ENCODE measurements at regions not wholly inside any gene's neighbourhood (a gene's known extent, or its start where the extent isn't known, plus 50 kb on each side); places are given as distances from the start of the nearest gene placed in this dataset.
"Not testable (repeated sequence)": the region's sequence is repeated elsewhere in the genome, so short reads cannot be mapped to it uniquely, and the experiment has no call there.

DNA sequence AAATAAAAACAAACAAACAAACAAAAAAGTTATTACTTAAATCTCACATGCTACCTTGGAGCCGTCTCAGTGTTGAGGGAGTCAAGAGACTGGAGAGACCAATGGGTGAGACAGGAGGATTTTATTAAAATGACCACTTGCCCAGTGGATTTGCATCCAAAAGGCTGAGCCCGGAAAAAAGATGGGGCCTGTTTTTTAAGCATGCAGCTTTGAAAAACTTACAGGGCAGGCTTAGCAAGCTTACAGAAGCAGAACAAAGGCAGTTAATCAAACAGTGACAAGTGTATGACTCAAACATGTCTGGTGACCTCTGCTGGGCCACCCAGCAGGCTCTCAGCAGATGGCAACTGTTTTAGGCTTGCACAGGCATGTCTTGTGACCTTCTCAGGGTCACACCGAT lies 82.5 kb downstream of the POTEH start:
- not testable (repeated sequence) for ATAC-seq

DNA sequence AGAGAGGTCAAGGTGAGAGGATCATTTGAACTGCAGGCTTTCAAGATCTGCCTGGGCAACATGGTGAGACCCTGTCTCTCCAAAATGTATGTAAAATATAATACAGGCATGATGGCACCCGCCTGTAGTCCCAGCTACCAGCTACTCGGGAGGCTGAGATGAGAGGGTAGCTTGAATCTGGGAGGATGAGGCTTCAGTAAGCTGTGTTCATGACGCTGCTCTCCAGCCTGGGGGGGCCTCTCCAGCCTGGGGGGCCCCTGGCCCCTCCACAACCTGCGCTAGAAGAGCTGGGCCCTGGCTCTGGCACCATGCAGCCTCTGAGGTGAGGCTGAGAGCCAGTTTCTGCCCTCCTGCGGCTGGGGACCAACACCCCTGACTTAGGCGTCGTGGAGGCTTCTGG lies 85.3 kb downstream of the POTEH start:
- ATAC-seq = not testable (repeated sequence)

DNA sequence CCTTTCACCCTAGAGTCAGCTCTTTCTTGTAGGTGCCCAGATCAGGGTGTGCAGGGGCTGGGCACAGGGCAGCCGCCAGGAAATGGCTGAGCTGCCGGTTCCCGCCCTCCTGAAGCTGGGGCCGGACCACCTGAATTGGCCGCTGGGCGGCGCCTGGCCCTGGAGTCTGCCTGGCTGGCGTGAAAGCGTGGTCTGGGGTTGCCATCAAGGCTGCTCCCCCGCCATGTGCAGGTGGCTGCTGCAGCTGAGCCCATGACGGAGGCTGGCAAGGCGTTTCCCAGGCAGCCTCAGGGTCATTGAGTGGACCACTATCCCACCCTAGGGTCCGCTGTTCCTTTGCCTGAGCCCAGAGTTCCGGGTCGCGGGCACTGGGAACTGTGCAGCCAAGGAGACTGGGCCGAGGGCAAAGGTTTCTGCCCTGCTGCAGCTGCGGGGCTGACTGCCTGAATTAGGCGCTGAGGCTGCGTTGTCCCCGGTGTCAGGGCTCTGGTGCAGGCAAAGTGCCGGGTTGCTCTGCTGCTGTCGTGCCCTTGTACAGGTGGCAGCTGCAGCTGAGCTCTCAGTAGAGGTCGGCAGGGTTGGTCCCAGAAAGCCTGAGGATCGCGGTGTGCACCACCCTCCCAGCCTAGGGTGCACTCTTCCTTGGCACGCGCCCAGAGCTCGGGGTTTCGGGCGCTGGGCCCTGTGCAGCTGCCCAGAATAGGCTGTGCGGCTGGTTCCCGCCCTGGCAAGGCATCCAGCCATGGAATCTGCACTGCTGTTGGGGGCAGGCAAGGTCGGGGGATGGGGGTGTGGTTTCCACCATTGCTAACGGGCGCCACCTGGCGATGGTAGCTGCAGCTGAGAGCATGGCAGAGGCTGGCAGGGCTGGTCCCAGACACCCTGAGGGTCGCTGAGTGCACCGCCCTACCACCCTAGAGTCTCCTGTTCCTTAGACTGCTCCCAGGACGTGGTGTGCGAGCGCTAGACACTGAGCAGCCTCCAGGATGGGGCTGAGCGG lies 86.1 kb downstream of the POTEH start:
- ATAC-seq = peak; percentile 96

DNA sequence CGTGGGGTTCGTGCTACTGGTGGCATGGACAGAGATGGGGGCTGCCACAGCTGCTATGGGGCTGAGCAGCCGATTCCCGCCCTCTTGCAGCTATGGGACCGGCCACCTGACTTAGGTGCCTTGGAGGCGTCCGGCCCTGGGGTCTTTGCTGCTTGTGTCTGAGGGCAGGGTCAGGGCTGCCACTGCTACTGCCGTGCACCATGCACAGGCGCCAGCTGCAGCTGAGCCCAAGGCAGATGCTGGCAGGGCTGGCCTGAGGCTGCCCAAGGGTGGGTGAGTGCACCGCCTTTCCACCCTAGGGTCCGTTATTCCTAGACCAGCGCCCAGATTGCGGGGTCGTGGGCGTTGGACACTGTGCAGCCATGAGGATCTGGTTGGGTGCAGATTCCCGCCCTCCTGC lies 86.9 kb downstream of the POTEH start:
- ATAC-seq = peak; percentile 21

DNA sequence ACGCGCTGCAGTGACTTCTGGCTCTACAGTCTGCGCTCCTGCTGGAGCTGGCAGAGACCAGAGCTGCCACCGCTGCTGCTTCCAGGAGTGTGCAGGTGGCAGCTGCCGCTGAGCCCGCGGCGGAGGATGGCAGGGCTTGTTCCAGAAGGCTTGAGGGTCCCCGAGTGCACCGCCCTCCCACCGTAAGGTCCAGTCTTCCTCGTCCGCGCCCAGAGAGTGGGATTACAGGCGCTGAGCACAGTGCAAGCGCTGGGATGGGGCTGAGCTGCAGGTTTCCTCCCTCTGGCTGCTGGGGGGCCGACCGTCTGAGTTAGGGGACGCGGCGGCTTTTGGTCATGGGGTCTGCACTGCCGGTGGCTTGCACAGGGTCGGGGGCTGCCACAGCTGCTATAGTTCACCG lies 87.3 kb downstream of the POTEH start:
- ATAC-seq = not testable (repeated sequence)

DNA sequence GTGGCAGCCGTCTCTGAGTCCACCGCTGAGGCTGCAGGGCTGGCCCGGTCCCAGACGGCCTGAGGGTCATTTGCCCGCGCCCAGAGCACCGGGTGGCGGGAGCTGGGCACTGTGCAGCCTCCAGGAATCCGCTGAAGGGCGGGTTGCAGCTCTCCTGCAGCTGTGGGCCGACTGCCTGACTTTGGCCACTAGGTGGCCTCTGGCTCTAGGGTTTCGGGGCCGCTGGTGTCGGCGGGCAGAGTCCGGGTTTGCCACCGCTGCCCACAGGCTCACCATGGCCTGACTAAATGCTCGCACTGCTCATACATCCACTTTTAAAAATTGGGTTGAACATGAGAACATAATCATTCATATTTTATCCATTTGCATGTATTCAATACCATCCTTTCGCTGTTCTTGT lies 87.7 kb downstream of the POTEH start:
- peak; percentile 80 for ATAC-seq

DNA sequence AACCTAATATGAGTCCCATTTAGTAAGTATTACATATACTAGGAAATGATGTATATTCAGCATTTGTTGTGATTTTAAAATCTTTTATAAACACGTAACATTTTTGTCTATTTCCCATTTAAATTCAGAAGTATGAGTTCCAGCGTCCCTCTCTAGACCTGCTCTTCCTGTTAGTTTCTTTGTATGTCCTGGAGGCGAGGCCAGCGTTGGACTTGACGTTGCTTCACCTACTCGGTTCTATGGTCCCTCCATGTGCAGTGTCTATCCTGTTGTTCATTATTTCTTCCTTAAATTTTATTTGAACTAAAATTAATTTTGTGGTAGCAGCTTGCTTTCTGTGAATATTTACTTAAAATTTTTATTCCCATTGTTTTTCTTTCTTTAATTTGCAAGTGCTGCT lies 88.5 kb downstream of the POTEH start:
- ATAC-seq = not testable (repeated sequence)

DNA sequence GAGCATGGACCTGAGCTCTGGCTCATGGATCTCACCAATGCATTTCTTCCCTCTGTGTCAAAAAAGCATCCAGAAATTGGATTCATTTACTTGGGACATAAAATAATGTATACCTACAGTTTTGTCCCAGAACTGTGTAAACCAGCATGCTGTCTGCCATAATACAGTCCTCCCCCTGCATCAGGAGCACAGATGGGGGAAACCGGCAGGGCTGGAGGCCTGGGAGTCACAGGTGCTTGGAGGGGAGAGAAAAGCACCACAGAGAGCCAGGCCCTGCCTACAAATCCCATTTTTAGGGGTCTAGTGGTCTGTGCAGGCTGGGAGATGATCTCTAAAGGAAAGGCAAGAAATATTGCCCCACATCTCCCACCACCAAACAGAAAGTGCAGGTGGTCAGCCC lies 91.8 kb downstream of the POTEH start:
- ATAC-seq = not testable (repeated sequence)

DNA sequence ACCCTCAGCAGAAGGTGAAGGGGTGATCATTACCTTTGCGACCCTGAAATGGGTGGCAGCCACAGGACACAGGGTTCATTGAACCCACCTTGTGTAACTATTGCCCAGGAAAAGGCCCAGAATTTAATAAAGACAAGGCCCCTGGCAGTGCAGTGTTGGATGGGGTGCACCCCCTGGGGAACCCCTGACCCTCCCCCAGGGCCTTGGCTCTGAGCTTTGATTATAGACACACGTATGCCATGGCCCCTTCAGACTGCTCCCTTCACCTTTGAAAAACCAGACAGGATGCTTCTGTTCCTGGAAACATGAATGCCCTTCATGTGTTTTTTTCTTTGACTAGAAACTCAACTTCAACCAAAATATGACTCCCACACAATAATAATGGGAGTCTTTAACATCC lies 93.1 kb downstream of the POTEH start:
- ATAC-seq = not testable (repeated sequence)

DNA sequence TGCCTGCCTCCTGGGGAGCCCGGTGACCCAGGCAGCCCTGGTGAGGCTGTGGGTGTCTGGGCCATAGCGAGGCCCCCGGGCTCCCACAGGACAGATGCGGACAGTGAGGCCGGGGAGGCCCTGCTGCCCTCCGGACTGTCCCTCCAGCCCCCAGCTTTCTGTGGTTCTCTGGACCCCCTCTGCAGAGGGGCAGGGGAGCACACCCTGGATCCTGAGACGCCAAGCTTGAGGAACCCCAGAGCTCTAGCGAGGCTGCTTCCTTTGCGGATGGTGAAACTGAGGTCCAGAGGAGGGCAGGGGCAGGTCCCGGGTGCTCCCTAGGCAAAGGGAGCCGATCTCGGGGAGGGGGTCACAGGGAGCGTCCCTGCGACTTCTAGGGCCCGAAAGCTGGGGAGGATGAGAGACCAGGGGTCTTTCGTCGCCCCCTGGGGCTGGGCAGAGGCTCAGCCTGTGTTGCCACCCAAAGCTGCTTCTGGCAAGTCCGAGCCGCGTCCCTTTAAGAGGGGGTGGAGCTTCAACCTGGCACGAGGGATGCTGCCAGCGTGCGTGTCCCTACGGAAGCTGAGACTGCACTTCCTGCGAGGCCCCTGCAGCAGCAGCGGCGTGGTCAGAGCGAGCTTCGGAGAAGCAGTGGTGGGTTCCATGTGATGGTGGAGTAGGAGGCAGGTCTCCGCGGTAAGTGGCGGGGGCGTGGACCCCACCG lies 94.7 kb downstream of the POTEH start:
- peak; percentile 97 for ATAC-seq

DNA sequence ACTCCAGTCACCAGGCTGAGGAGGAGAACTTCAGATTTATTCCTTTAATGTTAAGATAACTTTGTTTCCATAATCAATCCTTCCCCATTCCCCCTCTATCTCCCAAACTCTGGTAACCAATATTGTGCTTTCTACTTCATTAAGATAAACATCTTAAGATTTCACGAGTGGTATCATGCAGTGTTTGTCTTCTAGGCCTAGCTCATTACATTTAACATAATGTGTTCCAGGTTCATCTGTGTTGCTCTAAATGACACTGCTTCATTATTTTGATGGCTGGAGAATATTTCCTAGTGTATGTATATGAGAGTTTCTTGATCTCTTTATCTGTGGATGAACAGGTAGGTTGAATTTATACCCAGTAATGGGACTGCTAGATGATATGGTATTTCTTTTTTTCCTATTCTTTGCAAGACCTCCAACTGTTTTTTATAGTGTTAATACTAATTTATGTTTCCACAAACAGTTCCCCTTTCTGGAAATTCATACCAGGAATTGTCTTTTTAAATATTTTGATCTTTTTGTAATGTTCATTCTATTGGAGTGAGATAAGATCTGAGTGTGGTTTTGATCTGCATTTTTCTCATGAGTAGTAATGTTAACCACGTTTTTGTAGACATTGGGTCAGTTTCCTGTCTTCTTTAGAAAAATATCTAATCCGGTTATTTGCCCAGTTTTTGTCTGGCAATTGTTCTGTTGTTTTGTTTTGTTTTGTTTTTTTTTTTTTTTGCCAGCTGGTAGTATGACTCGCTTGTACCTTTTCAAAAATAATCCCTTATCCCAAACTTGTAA lies 97.3 kb downstream of the POTEH start:
- ATAC-seq = peak; percentile 14; the same call in 2 of the 3 replicates

DNA sequence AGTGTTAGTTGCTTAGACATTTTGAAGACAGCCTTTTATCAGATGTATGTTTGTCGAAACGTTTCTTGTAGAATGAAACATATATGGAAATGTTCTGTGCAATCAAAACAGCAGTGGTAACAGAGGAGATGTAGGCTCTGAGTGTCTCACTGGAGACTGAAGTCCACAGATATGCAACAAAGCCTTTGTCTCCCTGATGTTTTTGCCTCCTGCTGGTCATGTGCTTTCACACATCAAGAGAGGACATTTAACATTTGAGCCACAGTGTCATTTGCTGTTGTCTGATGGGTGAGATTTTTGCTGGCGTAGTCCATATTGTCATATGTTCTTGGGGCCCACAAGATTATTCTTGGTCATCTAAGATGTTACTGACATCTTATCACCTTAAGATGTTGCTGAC lies 101.7 kb downstream of the POTEH start:
- not testable (repeated sequence) for ATAC-seq

DNA sequence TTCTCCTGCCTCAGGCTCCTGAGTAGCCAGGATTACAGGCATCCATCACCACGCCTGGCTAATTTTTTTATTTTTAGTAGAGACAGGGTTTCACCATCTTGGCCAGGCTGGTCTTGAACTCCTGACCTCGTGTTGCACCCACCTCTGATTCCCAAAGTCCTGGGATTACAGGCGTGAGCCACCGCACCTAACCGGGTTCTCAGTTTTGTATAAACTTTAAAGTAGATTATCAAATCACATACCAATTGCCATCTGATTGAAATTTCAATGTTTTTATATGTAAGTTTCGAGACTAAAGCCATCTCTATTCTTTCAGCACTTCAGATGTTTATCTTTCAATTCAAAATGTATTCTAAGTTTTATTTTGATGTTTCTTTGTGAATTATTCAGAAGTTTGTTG lies 110.1 kb downstream of the POTEH start:
- not testable (repeated sequence) for ATAC-seq

DNA sequence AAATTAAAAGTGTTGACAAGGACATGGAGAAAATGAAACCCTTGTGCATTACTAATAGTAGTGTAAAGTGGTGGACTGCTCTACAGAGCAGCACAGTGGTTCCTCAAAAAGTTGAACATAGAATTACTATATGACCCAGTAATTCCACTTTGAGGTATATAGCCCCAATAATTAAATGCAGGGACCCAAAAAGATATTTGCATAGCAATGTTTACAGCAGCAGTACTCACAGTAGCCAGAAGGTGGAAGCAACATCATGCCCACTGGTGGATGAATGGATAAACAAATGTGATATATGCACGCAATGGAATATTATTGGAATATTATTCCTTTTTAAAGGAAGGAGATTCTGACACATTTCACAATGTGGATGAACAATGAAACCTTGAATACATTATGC lies 121.3 kb downstream of the POTEH start:
- ATAC-seq = peak; percentile 98

DNA sequence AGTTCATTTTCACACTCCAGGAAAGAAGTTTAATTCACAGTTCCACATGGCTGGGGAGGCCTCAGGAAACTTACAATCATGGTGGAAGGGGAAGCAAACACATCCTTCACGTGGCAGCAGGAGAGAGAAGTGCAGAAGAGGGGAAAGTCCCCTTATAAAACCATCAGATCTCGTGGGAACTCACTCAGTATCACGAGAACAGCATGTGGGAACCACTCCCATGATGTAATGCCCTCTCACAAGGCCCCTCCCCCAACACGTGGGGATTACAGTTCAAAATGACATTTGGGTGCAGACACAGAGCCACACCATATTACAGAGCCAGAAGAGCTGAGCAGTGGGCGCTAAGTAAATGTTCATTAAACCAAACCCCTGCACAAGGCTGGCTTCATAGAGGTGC lies 126.0 kb downstream of the POTEH start:
- ATAC-seq = not testable (repeated sequence)

DNA sequence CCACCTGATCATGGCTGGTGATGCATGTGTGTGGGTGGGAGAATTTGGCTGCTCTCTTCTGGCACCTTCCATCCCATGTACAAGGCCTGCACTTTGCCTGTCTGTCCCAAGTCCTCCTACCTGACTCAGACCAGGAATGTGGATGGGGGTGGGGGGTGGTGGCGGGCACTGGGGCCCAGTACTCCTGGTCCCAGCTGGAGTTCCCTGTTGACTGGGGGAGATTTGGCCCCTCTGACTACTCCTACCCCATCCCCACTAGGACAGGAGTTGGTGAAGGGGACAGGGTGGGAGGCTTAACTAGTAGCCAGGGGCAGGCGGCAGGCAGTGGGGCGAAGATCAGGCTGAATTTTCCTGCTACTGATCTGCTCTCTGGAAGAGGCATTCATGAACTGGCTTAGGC lies 126.6 kb downstream of the POTEH start:
- ATAC-seq = not testable (repeated sequence)

DNA sequence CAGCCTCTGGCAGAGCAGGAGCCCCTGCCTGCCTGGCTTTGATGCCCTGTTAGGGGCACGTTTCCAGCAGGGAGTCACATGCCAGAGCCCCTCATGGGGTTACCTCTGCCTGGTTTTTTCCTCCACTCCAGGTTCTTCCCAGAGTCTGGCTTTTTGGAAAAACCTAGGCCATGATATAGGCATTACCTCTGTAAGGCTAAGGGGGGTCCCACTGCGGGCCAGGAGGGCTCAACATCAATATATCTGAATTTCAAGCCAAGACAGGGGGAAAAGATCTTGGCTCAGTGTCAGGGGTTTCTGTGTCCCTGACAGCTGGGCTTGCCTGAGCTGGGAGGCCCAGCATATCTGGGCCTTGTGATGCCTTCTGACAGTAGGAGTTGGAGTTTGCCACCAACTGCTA lies 127.4 kb downstream of the POTEH start:
- ATAC-seq = not testable (repeated sequence)

DNA sequence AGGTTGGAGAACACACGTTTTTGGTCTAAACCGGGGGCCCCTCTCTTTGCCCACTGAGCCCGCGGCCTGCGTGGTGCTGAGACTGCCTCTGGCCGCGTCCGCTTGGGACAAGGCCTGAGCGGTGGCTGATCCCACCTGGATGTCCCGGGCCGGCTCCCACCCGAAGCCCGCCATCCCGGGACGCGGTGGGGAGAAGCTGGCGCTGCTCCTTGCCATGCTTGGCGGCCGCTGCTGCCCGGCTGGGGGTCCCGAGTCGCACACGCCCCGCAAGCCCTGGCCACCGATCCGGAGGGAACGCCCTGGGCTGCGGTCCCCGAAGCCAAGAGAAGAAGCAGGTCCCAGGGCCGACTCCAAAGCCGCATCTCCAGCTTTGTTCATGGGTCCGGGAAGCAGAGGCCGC lies 130.1 kb downstream of the POTEH start:
- not testable (repeated sequence) for ATAC-seq

DNA sequence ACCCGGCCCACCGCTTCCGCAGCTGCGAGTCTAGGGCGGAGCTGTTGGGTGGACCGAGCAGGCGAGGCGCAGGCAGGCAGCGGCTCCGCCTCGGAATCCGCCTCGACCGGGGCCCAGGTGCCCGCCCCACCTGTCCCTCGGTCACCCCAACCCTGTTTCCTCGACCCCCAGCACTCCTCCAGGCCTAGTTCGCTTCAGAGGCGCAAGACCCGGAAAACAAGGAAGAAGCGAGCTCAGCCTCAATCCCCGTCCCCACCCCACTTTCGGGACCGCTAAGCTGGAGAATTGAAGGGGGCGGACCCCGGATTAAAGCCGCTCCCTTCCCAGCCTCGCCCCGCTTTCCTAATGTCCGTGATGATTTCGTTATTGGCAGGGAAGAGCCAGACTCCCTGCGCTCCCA lies 131.3 kb downstream of the POTEH start:
- peak; percentile 50 for ATAC-seq

DNA sequence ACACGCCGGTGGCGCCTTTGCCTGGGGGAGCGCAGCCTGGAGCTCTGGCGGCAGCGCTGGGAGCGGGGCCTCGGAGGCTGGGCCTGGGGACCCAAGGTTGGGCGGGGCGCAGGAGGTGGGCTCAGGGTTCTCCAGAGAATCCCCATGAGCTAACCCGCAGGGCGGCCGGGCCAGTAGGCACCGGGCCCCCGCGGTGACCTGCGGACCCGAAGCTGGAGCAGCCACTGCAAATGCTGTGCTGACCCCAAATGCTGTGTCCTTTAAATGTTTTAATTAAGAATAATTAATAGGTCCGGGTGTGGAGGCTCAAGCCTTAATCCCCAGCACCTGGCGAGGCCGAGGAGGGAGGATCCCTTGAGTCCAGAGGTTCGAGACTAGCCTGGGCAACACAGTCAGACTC lies 132.2 kb downstream of the POTEH start:
- ATAC-seq = not testable (repeated sequence)

DNA sequence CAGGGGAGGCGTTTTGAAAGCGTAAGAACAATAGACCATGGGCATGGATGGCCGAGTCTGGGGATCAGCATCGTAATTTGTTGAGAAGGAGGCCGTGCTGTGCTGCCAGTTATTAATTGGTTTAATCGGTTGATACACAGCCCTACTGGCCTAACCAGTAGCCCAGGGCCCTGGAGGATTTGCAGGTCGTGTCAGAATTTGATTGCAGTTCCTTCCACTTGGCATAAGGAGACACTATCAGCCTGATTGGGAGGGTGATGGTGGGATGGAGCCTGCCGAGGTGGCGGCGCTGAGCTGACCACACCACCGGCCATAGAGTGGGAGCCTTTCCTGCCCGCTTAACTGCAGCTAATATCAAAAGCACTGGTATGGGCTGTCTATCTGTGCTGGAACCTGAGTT lies 133.4 kb downstream of the POTEH start:
- ATAC-seq = peak; percentile 1; the same call in 1 of the 3 replicates

DNA sequence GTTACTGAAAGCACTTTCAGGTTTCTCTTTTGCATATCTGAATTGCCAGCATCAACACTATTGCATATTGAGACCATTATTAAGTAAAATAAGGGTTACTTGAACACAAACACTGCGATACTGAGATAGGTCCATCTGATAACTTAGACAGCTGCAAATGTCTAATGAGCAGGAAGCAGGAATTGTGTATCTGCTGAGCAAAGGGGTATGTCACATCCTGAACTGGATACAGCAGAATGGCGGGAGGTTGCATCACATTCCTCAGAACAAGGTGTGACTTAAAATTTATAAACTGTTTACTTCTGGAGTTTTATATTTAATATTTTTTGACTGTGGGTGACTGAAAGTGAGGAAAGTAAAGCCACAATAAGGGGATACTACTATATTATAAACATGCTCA lies 142.4 kb downstream of the POTEH start:
- ATAC-seq = not testable (repeated sequence)

DNA sequence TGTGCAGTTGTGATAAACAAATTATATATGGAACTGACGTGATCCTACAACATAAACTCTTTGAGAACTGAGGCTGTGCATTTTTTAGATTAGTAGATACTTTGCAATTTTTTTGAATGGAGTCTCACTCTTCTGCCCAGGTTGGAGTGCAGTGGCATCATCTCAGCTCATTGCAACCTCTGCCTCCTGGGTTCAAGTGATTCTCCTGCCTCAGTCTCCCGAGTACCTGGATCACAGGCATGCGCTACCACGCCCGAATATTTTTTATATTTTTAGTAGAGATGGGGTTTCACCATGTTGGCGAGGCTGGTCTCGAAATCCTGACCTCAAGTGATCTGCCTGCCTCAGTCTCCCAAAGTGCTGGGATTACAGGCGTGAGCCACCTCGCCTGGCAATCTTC lies 145.9 kb downstream of the POTEH start:
- not testable (repeated sequence) for ATAC-seq
